H9 (cell line): ENCODE measurements at regions not wholly inside any gene's neighbourhood (a gene's known extent, or its start where the extent isn't known, plus 50 kb on each side); places are given as distances from the start of the nearest gene placed in this dataset.

ENCODE experiments used
- DNase-seq: peaks from one replicate; pipeline ENCODE4 v3.0.0-alpha.2; 2017
- H2AFZ ChIP-seq: one replicate; pipeline ENCODE4 v1.6.1; 2013; ENCODE audit warnings: mild to moderate bottlenecking, low read length, control low read depth, moderate library complexity
- H2AK5ac ChIP-seq: 2 replicates; pipeline ENCODE4 v1.6.1; 2013; ENCODE audit warnings: low read length, control low read depth, mixed read lengths; ENCODE audit not compliant: insufficient read length
- H2BK120ac ChIP-seq: one replicate; pipeline ENCODE4 v1.6.1; 2013; ENCODE audit warnings: low read depth, mild to moderate bottlenecking, low read length, control low read depth, inconsistent platforms; ENCODE audit not compliant: poor library complexity, severe bottlenecking
- H2BK12ac ChIP-seq: 2 replicates; pipeline ENCODE4 v1.6.1; 2013; ENCODE audit warnings: low read length, control low read depth, mixed read lengths, low read depth; ENCODE audit not compliant: insufficient read length
- H2BK15ac ChIP-seq: 2 replicates; pipeline ENCODE4 v1.6.1; 2013; ENCODE audit warnings: low read depth, low read length, control low read depth
- H2BK20ac ChIP-seq: one replicate; pipeline ENCODE4 v1.6.1; 2013; ENCODE audit warnings: low read depth, mild to moderate bottlenecking, low read length, control low read depth, inconsistent platforms; ENCODE audit not compliant: poor library complexity, severe bottlenecking
- H2BK5ac ChIP-seq: 2 replicates; pipeline ENCODE4 v1.6.1; 2013; ENCODE audit warnings: low read length, control low read depth, mixed read lengths; ENCODE audit not compliant: insufficient read length
- H3K14ac ChIP-seq: 2 replicates; pipeline ENCODE4 v1.6.1; 2013; ENCODE audit warnings: low read length, control low read depth; ENCODE audit not compliant: insufficient read depth
- H3K18ac ChIP-seq: 2 replicates; pipeline ENCODE4 v1.6.1; 2013; ENCODE audit warnings: low read depth, mild to moderate bottlenecking, mixed read lengths, low read length, control low read depth; ENCODE audit not compliant: insufficient read length
- H3K23ac ChIP-seq: 2 replicates; pipeline ENCODE4 v1.6.1; 2013; ENCODE audit warnings: low read length, control low read depth, mixed read lengths, low read depth; ENCODE audit not compliant: insufficient read length
- H3K23me2 ChIP-seq: 2 replicates; pipeline ENCODE4 v1.6.1; 2013; ENCODE audit warnings: low read depth, mild to moderate bottlenecking, mixed read lengths, low read length, control low read depth; ENCODE audit not compliant: insufficient read length, poor library complexity, severe bottlenecking
- H3K27ac ChIP-seq: 2 replicates; pipeline ENCODE4 v1.5.1; 2013; ENCODE audit warnings: low read length, control low read depth, mixed read lengths, low read depth; ENCODE audit not compliant: insufficient read length
- H3K27me3 ChIP-seq: 2 replicates; pipeline ENCODE4 v1.6.1; 2013; ENCODE audit warnings: low read length, control low read depth, inconsistent platforms; ENCODE audit not compliant: insufficient read depth
- H3K4ac ChIP-seq: 2 replicates; pipeline ENCODE4 v1.6.1; 2013; ENCODE audit warnings: low read depth, mild to moderate bottlenecking, control low read depth, inconsistent platforms, low read length, moderate library complexity
- H3K4me1 ChIP-seq: 2 replicates; pipeline ENCODE4 v1.6.1; 2013; ENCODE audit warnings: low read length, control low read depth, inconsistent platforms; ENCODE audit not compliant: insufficient read depth
- H3K4me2 ChIP-seq: 2 replicates; pipeline ENCODE4 v1.6.1; 2013; ENCODE audit warnings: low read length, control low read depth, mixed read lengths; ENCODE audit not compliant: insufficient read length, insufficient read depth
- H3K56ac ChIP-seq: 2 replicates; pipeline ENCODE4 v1.6.1; 2013; ENCODE audit warnings: low read depth, mild to moderate bottlenecking, mixed read lengths, low read length, control low read depth; ENCODE audit not compliant: insufficient read length
- H3K79me1 ChIP-seq: 2 replicates; pipeline ENCODE4 v1.6.1; 2013; ENCODE audit warnings: low read depth, mild to moderate bottlenecking, moderate library complexity, low read length, control low read depth, inconsistent platforms; ENCODE audit not compliant: insufficient read depth, poor library complexity, severe bottlenecking
- H3K79me2 ChIP-seq: 2 replicates; pipeline ENCODE4 v1.6.1; 2013; ENCODE audit warnings: low read length, control low read depth, inconsistent platforms; ENCODE audit not compliant: insufficient read depth
- H3K9ac ChIP-seq: 2 replicates; pipeline ENCODE4 v1.6.1; 2013; ENCODE audit warnings: low read length, control low read depth, mixed read lengths; ENCODE audit not compliant: insufficient read length; ENCODE audit errors: extremely low read depth
- H3K9me3 ChIP-seq: one replicate; pipeline ENCODE4 v1.6.1; 2013; ENCODE audit warnings: low read depth, low read length, inconsistent platforms; ENCODE audit not compliant: control insufficient read depth
- H3T11ph ChIP-seq: one replicate; pipeline ENCODE4 v1.6.1; 2013; ENCODE audit warnings: mild to moderate bottlenecking, low read length, control low read depth, inconsistent platforms
- H4K20me1 ChIP-seq: one replicate; pipeline ENCODE4 v1.6.1; 2013; ENCODE audit not compliant: control insufficient read depth, insufficient read length, insufficient read depth
- H4K5ac ChIP-seq: 2 replicates; pipeline ENCODE4 v1.6.1; 2013; ENCODE audit warnings: low read depth, mild to moderate bottlenecking, mixed read lengths, low read length, control low read depth; ENCODE audit not compliant: insufficient read length
- H4K8ac ChIP-seq: replicated peaks from 2 replicates; pipeline ENCODE4 v1.6.1; 2013; ENCODE audit warnings: low read length, control low read depth, mixed read lengths, low read depth; ENCODE audit not compliant: insufficient read length
- H4K91ac ChIP-seq: 2 replicates; pipeline ENCODE4 v1.6.1; 2013; ENCODE audit warnings: low read depth, mild to moderate bottlenecking, moderate library complexity, mixed read lengths, low read length, control low read depth; ENCODE audit not compliant: insufficient read length
- H3K27ac Mint-ChIP-seq, 3 experiments: 2 replicates in 2 of 3; 3 replicates in 1 of 3; pipeline ENCODE4 v1.8.0; 2020 to 2021; ENCODE audit warnings: mixed read lengths in 3 of 3, mild to moderate bottlenecking in 1 of 3, moderate library complexity in 1 of 3
- H3K27me3 Mint-ChIP-seq: 2 replicates; pipeline ENCODE4 v1.8.0; 2021; ENCODE audit warnings: low read depth, mild to moderate bottlenecking, moderate library complexity, mixed read lengths
- H3K36me3 Mint-ChIP-seq, 3 experiments: 2 replicates in 2 of 3; 3 replicates in 1 of 3; pipeline ENCODE4 v1.8.0; 2020 to 2021; ENCODE audit warnings: low read depth in 3 of 3, mixed read lengths in 3 of 3; ENCODE audit not compliant: insufficient read depth in 1 of 3
- H3K4me1 Mint-ChIP-seq, 2 experiments: 2 replicates each; pipeline ENCODE4 v1.8.0; 2020; ENCODE audit warnings: mixed read lengths in 2 of 2
- H3K4me3 Mint-ChIP-seq, 2 experiments: 2 replicates in 1 of 2; 3 replicates in 1 of 2; pipeline ENCODE4 v1.8.0; 2020 to 2021; ENCODE audit warnings: mild to moderate bottlenecking in 2 of 2, mixed read lengths in 2 of 2, moderate library complexity in 1 of 2
- H3K9me3 Mint-ChIP-seq, 2 experiments: 2 replicates in 1 of 2; 3 replicates in 1 of 2; pipeline ENCODE4 v1.8.0; 2020; ENCODE audit warnings: mild to moderate bottlenecking in 2 of 2, mixed read lengths in 2 of 2, moderate library complexity in 1 of 2
- WGBS: extraction: QIAGEN DNeasy Blood & Tissue Kit; methylation state at CpG from one replicate; pipeline ENCODE4 v1.1.7; 2013; ENCODE audit warnings: missing lambda C conversion rate, low lambda C conversion rate, mixed read lengths; ENCODE audit not compliant: insufficient read length; ENCODE audit errors: extremely low coverage; 5-methylcytosine and 5-hydroxymethylcytosine counted together
- TF ChIP-seq, protein P1 (sequence below): fragments of 200-600 bp; sonication (generic); conservative IDR thresholded peaks from 3 replicates; pipeline ENCODE4 v1.8.0; 2021; ENCODE audit warnings: antibody characterized with exemption, mild to moderate bottlenecking

DNA sequence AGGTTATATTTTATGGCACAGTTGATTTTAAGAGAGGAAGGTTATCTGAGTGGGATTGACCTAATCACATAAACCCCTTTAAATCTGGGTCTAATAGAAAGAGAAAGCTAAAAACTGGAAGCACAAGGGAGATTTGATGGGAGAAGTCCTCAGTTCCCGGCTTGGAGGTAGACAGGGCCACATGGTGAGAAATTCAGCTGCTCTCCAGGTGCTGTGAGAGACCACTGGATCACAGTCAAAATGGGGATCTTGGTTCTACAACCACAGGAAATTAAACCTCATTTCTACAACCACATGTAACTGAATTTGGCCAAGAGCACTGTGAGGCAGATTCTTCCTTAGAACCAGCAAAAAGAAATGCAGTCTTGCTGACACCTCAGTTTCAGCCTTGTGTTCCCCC is 2352.7 kb downstream of the MAT2B start:
- Mint-ChIP-seq H3K4me1 (no peaks in the 10 kb centered on the region), H3K36me3 (no peaks in the 10 kb centered on the region), H3K9me3 (no peaks in the 10 kb centered on the region), H3K27ac (peak overlapping the region in 1 of 3 experiments; percentile 60; a peak in 1 of 7 replicates), H3K27me3 (no peaks in the 10 kb centered on the region), H3K4me3 (no peak overlapping the region)
- Histone ChIP-seq H3K27me3 (no peaks in the 10 kb centered on the region), H3K9me3 (no peaks in the 10 kb centered on the region), H3K79me1 (no peaks in the 10 kb centered on the region), H3K4ac (no peak overlapping the region), H2BK120ac (no peak overlapping the region), H3K79me2 (no peaks in the 10 kb centered on the region), H2BK5ac (no peak overlapping the region), H3K14ac (no peak overlapping the region), H3K4me2 (no peak overlapping the region), H3K23ac (no peak overlapping the region), H3K56ac (no peak overlapping the region), H2AFZ (no peak overlapping the region), H3K18ac (no peak overlapping the region), H2AK5ac (no peak overlapping the region), H4K5ac (no peak overlapping the region), H3K23me2 (no peaks in the 10 kb centered on the region), H3K4me1 (no peaks in the 10 kb centered on the region), H4K91ac (no peak overlapping the region), H3K27ac (no peak overlapping the region), H3K9ac (no peak overlapping the region), H4K8ac (no peak overlapping the region), H4K20me1 (no peaks in the 10 kb centered on the region), H2BK12ac (no peak overlapping the region), H2BK20ac (no peak overlapping the region), H3T11ph (no peak overlapping the region), H2BK15ac (no peak overlapping the region)
- TF ChIP-seq, protein P1, sequence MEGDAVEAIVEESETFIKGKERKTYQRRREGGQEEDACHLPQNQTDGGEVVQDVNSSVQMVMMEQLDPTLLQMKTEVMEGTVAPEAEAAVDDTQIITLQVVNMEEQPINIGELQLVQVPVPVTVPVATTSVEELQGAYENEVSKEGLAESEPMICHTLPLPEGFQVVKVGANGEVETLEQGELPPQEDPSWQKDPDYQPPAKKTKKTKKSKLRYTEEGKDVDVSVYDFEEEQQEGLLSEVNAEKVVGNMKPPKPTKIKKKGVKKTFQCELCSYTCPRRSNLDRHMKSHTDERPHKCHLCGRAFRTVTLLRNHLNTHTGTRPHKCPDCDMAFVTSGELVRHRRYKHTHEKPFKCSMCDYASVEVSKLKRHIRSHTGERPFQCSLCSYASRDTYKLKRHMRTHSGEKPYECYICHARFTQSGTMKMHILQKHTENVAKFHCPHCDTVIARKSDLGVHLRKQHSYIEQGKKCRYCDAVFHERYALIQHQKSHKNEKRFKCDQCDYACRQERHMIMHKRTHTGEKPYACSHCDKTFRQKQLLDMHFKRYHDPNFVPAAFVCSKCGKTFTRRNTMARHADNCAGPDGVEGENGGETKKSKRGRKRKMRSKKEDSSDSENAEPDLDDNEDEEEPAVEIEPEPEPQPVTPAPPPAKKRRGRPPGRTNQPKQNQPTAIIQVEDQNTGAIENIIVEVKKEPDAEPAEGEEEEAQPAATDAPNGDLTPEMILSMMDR: no peak
- WGBS: no CpG with 5 or more reads among the region's 1 CpG
- no peak for DNase-seq
